ENCODE measurements at regions not wholly inside any gene's neighbourhood (a gene's known extent, or its start where the extent isn't known, plus 50 kb on each side); places are given as distances from the start of the nearest gene placed in this dataset.

DNA sequence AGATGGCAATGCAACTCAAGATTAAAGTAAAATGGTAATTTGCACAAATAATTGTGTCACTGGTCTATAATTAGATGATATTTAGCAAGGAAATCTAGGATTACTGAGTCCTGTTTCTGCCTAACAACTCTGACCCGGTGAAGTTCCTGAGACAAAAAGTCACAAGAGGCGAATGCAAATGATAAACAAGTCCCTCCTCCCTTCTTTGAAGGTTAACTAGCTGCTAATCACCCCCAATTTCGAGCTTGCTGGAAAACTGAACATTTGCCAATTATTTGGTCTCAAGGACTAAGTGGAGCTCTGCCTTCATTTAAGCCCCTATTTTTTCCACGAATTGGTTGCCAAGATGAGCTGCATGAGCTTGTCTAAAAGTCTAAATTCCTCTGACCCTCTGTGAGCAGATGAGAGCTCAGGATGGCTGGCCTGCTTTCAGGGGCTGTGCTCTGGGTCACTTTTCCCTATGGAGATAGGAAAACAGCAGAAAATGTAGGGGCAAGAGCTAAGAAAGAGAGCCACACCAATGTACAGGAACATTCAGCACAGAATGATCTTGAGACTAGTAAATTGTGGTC lies 127.3 kb downstream of the MBL2 start:
- no peak for DNase-seq (ENCODE audit: low spot score)

DNA sequence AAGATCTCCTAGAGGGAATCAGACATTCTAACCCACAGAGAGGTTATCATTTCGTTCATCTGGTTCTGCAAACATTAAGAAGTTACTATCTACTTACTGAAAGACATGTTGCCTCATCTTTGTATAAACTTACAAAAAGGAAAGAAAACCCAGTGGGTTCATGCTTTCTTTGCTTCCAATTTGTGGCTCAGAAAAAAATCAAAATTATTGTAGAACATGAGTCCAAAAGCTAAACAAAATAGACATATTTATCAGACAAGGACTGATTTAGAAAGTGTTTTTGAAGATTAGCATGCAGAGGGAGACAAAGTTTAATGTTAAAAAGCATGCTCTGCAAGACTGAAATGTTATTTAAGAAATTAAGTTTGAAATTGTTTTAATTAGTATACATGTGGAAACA lies 123.1 kb downstream of the MBL2 start:
- DNase-seq (ENCODE audit: low spot score) = no peak

DNA sequence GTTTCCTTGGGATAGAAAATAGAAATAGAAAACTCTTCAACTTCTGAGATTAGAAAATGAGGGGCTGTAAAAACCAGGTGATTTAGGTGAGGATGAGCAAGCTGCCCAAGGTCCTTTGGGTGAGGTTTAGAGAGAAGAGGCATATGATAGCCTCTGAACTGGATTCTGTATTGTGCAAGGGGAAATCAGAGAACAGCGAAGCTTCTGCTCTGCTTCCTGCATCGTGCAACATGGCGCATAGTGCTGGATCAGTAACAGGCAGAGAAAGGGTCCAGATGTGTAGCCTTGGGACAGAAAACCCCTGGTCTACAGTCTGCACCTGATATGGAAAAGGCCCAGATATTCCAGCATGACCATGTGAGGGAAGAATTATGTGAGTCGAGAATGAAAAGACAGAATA lies 121.7 kb downstream of the MBL2 start:
- DNase-seq (ENCODE audit: low spot score) = no peak

DNA sequence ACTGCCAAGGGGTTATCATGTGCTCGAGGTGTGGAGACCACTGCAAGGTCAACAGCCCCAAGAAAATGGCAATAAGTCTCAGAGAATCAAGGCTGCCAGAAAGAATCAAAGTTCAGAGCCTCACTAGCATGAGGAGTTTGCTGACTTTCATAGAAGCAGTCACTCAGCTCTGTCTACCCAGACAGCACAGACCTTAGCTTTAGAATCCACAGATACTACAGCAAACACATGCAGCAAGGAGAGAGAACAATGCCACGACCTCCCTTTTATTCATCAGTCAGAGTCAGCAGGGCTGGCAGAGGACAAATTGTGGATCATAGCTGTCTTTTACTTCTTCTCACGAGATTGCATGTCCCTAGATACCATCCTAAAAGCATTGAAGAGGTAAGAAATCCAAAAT lies 121.3 kb downstream of the MBL2 start:
- DNase-seq (ENCODE audit: low spot score) = no peak

DNA sequence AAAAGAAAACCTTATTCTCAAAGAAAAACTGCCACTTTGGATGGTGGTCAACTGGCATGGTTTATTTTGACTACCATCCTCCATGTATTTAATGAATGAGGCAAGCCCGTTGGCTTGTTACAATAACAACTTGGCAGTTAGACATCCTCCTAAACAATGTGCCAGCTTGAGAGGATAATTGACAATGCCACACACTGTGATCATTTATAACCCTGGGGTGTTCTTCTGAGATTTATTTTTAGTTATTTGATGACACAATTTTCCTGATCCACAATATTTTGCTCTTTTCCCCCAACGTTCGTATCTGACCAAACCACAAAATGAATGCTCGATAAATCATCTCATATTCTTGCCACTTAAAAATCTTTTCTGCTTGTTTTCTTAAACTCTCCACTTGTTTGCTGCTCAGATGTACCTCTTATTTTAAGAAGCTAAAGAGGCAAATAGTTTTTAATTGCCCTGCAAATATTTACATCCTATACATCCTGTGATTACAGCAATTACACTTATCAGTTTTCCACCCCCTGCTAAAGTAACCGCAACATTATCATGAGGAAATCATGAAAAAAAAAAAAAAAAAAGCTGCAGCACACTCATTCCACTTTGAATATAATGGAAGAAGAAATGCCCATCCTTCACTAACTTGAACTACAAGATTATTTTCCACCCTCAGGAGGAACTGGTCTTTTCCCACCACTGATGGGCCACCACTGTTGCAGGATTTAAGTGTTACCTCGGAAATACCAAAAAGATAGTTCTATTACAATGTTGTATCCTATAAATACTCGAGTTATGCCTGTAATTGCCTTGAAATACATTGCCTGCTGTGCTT lies 119.9 kb downstream of the MBL2 start:
- DNase-seq (ENCODE audit: low spot score) = no peak

DNA sequence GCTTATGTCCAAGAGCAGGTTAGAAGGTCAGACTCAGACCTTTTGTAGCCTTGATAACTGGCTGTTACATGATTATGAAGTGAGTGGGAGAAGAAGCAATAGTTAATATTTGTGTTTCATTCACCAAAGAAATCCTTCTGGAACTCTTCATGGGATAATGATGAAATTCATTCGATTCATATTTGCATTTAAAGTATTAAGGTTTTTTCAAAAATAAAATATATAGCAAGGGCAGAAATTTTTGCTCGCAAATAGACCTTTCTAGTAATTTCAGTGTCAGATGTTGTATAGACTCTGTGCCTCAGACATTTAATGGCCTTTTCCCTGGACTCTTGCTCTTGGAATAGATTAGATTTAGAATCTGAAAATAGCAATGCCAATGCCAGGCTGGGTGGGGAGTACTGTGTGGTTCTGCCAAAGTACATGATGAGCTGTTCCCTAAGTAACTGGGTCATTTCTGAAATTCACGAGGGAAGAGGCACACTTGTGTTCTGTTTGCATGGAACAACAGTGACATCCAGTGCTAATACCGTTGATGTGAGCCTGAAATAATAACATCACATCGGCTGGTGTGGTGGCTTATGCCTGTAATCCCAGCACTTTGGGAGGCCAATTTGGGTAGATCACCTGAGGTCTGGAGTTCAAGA lies 119.2 kb downstream of the MBL2 start:
- no peak for DNase-seq (ENCODE audit: low spot score)

DNA sequence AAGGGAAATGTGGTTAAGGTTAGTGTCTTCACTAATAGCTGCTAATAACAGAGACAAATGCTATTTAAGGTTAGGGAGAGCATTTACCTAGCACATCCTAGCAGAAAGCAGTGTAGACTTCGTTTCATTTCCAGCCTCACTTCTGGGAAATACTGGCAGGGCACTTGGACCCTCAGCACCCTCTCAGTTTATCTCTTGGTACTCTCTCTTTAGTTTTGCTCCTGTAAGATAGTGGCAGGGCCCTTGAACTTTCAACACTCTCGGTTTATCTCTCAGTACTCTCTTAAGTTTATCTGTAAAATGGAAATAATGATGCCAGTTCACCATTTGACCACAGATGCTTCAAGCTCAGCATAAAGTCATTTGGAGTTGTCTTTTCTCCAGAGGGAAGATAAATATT lies 118.4 kb downstream of the MBL2 start:
- DNase-seq (ENCODE audit: low spot score) = no peak

DNA sequence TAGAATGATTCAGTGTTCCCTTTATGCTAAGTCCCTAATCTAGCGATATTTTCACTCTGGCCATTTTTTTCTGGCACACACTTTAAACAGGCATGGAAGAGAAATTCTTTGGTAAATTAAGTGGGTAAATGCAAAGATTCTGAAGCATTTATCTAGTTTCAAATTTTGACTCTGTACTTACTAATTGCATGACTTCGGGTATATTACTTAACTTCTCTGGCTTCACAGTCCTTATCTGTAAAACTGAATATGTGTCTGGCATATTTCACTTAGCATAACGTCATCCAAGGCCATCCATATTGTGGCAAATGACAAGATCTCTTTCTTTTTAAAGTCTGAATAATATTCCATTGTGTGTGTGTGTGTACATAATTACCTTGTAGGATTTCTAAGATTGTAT lies 114.5 kb downstream of the MBL2 start:
- no peak for DNase-seq (ENCODE audit: low spot score)

DNA sequence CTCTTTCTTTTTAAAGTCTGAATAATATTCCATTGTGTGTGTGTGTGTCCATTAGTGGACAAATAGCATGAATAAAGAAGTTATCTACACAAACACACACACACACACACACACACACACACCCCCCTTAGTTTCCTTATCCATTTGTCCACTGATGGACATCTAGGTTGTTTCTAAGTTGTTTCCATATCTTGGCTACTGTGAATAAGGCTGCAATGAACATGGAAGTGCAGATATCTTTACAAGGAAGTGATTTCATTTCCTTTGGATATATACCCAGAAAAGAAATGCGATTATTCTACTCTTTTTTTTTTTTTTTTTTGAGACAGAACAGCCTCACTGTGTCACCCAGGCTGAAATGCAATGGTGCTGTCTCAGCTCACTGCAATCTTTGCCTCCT lies 113.5 kb downstream of the MBL2 start:
- DNase-seq (ENCODE audit: low spot score) = no peak

DNA sequence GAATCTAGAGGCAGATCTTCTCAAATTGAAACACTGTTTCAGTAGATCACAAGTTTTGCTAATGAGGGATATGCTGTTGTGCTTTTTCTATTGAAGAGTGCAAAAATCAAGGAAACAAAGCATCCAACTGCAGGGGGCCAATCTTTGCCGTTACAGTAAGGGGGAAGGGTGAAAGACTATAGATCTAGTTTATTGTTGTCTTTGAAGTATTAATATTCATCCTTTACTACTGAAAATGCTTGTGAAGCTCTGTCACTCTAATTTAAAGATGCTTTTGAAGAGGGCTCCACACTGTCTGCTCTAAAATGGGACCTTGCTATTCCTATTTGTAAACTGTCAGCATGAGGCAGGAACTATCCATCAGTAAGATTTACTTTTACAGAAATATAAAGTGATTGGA lies 110.3 kb downstream of the MBL2 start:
- no peak for DNase-seq (ENCODE audit: low spot score)

DNA sequence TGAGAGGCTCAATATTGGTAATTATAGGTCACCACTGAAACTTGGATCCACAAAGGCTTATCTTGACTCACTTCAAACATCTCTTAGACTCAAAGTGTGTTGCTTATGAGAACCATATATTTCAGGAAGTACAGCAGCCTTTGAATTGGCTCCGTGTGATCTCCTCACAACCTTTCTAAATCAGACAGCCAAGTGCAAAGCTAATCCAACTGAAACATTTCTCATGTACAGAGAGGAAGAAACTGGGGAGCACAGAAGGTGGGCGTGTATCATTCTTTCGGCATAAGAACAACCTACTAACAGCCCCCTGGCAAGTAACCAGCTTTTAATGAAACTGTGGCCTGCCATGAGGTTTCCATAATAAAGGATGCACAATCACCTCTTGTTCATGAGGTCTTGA lies 109.4 kb downstream of the MBL2 start:
- DNase-seq (ENCODE audit: low spot score) = no peak

DNA sequence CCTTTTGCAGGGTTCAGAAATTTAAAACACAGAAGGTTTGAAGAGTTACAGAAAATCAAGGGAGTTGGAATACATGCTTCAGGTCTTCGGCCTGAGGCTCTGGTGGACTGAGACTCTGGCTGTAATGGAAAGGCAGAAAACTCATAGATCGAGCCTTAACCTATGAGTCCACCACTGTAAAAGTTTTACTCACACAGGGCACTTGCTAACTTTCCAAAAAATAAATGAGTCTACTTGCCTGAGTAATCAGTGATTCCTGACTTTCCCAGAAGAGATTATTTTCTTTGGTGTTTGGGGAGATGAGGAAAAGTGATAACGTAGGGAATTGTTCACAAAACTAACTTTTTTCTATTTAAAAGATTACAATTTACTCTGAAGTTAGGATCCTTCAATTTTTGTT lies 108.0 kb downstream of the MBL2 start:
- DNase-seq (ENCODE audit: low spot score) = no peak

DNA sequence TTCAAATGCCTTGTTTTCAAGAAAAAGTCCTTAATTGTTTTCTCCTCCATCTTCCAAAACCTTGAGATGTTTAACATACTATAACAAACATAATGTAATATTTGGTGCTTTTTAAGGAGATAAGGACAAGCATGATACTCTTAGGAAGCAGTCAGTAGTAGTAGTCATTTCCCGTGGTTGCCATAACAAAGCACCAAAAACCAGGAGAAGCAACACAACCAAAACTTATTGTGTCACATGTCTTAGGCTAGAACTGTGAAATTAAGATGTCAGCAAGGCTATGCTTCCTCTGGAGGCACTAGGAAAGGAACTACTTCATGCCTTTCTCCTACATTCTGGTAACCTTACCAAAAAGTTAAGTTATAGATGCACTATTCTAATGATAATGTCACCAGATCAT lies 106.8 kb downstream of the MBL2 start:
- no peak for DNase-seq (ENCODE audit: low spot score)

DNA sequence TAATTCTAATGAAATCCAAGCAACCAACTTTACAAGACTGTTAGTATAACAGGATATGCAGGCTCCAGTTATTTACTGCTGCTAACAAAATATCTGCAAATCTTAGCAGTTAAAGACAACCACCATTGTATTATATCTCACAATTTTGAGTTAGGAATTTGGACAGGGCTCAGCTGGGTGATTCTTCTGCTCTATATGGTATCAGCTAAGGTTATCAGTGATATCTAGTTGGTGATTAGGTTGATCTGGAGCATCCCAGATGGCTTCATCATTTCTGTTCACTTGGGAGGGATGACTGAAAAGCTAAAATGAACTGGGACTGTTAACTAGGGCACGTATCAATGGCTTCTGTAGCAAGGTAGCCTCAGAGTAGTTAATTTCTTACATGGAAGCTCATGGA lies 105.7 kb downstream of the MBL2 start:
- no peak for DNase-seq (ENCODE audit: low spot score)

DNA sequence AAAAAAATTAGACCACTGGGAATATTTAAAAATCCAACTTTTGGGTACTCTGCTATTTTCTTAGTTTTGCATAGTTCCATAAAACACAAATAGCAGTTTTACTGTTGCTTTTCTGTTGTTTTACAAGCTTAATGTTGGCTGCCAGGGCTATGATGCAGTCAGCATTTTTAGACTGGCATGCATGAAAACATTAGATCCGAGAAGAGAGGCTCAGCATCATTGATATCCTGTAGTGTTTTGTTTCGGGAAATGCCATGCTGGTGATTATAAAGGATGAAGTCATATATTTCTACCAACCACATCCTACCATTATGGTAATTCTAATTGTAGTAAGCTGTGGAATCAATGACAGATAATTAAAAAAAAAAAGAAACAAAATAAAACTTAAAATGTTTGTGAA lies 104.6 kb downstream of the MBL2 start:
- no peak for DNase-seq (ENCODE audit: low spot score)

DNA sequence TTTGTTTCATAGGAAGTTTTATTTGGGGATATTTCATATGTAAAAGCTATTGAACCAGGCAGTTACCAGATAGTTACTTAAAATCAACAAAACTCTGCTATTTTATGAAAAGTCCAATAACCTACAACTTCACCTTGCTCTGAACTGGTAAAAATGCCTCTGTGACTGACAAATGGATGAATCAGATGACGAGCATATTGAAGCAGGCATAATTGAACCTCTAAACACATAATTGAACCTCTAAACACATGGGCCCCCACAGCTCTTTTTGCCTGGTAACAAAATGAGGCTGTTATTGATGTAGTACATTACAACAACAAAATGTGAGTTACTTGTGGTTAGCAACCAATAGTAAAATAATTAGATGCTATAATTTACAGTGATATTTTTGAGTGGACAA lies 99.7 kb downstream of the MBL2 start:
- no peak for DNase-seq (ENCODE audit: low spot score)

DNA sequence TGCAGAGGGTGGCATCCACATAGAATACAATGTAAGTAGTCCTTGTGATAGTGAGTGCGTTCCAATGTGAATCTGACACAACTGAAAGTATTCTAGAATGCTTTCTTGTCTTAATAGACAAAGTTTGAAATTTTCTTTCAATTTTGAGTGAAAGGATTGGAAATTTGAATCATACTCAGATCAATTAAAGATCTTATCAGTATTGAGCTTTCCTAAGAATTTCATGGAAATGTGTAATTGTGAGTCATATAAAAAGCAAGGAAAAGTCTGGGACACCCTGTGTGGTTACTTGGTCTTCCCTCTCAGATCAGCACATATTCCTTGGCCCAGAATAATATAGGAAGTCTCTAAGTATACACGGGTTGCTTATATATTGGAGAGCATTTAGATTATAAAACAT lies 99.1 kb downstream of the MBL2 start:
- no peak for DNase-seq (ENCODE audit: low spot score)

DNA sequence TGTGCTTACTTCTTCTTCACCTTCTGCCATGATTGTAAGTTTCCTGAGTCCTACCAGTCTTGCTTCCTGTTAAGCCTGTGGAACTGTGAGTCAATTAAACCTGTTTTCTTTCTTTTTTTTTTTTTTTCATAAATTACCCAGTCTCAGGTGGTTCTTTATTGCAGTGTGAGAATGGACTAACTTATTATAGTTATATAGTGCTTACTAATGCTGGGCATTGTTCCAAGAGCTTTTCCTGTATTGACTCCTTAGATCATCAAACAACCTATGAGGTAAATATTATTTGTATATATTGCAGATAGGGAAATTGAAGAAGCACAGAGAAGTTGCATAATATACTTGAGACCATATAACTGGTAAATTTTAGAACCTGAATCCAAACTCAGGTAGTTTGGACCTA lies 98.1 kb downstream of the MBL2 start:
- no peak for DNase-seq (ENCODE audit: low spot score)

DNA sequence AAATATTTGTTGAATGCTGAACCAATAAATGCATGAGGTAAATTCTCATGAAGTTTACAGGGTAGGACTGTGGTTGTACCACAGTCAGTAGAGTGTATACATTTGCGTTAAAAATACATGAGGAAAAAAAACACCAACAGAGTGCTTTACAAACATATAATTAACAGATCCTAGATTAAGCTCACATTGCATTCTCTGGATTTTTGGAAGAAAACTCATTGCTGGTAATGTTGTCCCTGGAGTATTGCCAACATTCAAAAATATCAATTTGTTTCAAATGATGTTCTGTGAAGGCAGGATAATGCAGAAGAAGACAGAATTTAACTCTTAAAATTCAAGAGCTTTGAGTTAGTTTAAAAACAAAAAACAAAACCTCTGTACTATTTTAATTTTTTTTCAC lies 95.5 kb downstream of the MBL2 start:
- DNase-seq (ENCODE audit: low spot score) = no peak

DNA sequence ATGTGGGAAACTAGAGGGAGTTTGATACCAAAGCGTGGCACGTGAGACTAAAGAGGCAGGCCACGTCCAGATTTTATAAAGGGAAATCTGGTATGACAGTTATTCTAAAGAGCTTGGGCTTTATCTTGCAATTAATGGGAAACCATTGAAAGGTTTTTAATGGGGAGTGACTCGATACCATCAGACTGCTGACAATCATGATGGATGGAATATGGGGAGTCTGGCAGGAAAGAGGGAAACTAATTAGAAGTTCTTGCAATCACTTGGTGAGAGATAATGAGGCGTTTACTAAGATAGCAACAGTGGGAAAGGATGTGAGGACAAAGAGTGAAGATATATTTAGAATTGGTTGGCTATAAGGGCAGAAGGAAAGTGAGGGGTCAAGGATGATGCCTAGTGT lies 94.0 kb downstream of the MBL2 start:
- no peak for DNase-seq (ENCODE audit: low spot score)

DNA sequence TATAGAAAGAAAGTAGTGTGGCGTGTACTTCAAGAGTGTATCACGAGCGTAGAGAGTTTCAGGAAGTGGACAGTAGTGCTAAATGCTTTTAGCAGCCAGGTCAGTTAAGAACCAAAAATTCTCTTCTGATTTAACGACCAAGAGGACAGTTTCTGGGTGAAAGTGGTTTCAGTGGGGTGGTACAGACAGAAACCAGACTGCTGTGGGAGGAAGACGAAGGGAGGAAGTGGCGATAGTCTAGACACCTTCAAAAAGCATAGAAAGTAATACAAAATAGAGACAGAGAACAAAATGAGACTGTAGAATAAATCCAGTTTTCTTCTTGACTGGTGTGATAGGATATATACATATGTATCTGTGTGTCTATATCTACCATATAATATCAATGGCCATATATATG lies 93.5 kb downstream of the MBL2 start:
- DNase-seq (ENCODE audit: low spot score) = no peak

DNA sequence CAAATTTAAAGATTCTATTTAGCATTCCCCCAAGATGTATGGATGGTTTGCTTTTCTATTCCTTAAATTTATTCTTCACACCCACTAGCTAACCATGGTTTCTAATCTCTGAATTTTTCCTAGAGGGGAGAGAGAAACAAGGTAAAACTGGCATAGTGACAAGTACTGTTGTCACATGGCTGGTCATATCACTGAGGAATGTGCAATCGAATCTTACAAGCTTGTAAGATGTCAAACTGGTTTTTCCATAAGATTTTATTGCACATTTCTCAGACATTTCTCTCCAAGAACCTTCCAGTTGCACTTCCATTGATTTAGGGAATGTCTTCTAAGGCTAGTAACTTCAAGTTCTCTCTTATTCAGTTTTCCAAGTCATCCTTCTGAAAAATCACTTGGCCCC lies 89.8 kb downstream of the MBL2 start:
- DNase-seq (ENCODE audit: low spot score) = peak; percentile 38

DNA sequence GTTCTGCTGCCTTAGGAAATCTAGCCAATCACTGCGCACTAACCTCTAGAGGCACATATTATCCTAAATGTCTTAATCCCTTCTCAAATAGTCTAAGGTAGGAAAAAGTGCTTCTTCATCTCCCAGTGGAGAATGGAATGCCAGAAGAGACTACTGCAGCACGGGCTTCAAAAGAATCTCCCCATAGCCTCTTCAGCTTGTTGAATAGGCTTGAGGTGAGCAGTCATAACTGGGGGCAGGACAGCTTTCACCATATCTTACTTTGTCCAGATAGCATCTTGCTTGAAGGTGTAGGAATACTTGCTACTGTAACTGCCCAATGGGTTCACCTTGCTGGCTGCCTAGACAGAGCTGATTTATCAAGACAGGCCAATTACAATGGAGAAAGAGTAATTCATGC lies 88.8 kb downstream of the MBL2 start:
- no peak for DNase-seq (ENCODE audit: low spot score)
